HepG2 (cell line): ENCODE measurements at regions not wholly inside any gene's neighbourhood (a gene's known extent, or its start where the extent isn't known, plus 50 kb on each side); places are given as distances from the start of the nearest gene placed in this dataset.
A peak's percentile ranks its signal among the peaks of the same experiment; 100 is the strongest.

Experiments
- ATAC-seq: fragments of 200-7000 bp; cut with Tn5 transposase; 3 replicates; pipeline ENCODE4 v1.9.1; 2020; ENCODE audit warnings: mild to moderate bottlenecking, moderate library complexity
- BruUV-seq: library from RNA; stranded (reverse); fragments of 400-500 nt; replicated peaks from 2 replicates; lab custom pipeline; 2021; lab: Mats Ljungman, UMichigan
- CTCF ChIA-PET: fragments of 300-600 bp; formaldehyde crosslinking; extraction: SDS; loops from one replicate; lab custom pipeline; 2021; ENCODE audit warnings: low total read pairs, inconsistent platforms, low intra/inter-chr PET ratio; lab: Yijun Ruan, JAX
- POLR2A ChIA-PET: fragments of 350-600 bp; sonication (Branson Sonifier 250); formaldehyde crosslinking; loops from one replicate; lab custom pipeline; 2020; ENCODE audit warnings: antibody characterized with exemption, inconsistent platforms; lab: Yijun Ruan, JAX
- DNase-seq: peaks from one replicate; pipeline ENCODE4 v3.0.0-alpha.2; 2015; ENCODE audit warnings: low spot score
- FAIRE-seq: peaks from 3 replicates; lab custom pipeline; 2011; peaks lifted over from hg19 to GRCh38; lab: Jason Lieb, UNC
- H2AFZ ChIP-seq: one replicate; pipeline ENCODE4 v1.6.1; 2011; ENCODE audit warnings: low read length, inconsistent platforms
- H3K27ac ChIP-seq: fragments of 300-600 bp; 3 replicates; pipeline ENCODE4 v1.8.0; 2011; ENCODE audit warnings: mixed run types, mild to moderate bottlenecking, mixed read lengths, low read length, inconsistent platforms; ENCODE audit not compliant: insufficient read depth; ENCODE audit errors: extremely low read length
- H3K27me3 ChIP-seq, 2 experiments: fragments of 200-600 bp in 1 of 2; 2 replicates in 1 of 2; 3 replicates in 1 of 2; pipeline versions ENCODE4 v1.6.0 to v1.8.0; 2011; ENCODE audit warnings: low read length in 2 of 2, mild to moderate bottlenecking in 2 of 2, moderate library complexity in 2 of 2, inconsistent platforms in 1 of 2; ENCODE audit not compliant: insufficient read depth in 2 of 2, control insufficient read depth in 1 of 2
- H3K36me3 ChIP-seq, 2 experiments: fragments of 200-600 bp in 1 of 2; replicated peaks in 1 of 2; 2 replicates in 1 of 2; 3 replicates in 1 of 2; pipeline versions ENCODE4 v1.5.1 to v1.8.0; 2011; ENCODE audit warnings: low read length in 2 of 2, inconsistent platforms in 1 of 2; ENCODE audit not compliant: insufficient read depth in 2 of 2, control insufficient read depth in 1 of 2
- H3K4me1 ChIP-seq: 2 replicates; pipeline ENCODE4 v1.5.1; 2012; ENCODE audit warnings: low read length, inconsistent platforms; ENCODE audit not compliant: insufficient read depth
- H3K4me2 ChIP-seq: 2 replicates; pipeline ENCODE4 v1.6.0; 2011; ENCODE audit warnings: low read depth, low read length, inconsistent platforms
- H3K4me3 ChIP-seq, 3 experiments: fragments of 200-600 bp in 1 of 3; sonication (generic), shearing (Covaris generic) in 1 of 3; replicated peaks in 1 of 3; 2 replicates each; pipeline ENCODE4 v1.5.1; 2011 to 2016; ENCODE audit warnings: low read length in 3 of 3, inconsistent platforms in 2 of 3, low read depth in 2 of 3, mild to moderate bottlenecking in 2 of 3, control low read depth in 1 of 3, mixed read lengths in 1 of 3; ENCODE audit not compliant: insufficient read depth in 1 of 3
- H3K79me2 ChIP-seq: one replicate; pipeline ENCODE4 v1.6.1; 2011; ENCODE audit warnings: low read length, inconsistent platforms; ENCODE audit not compliant: insufficient read depth
- H3K9ac ChIP-seq: 2 replicates; pipeline ENCODE4 v1.6.0; 2011; ENCODE audit warnings: mild to moderate bottlenecking, low read depth, low read length, inconsistent platforms; ENCODE audit not compliant: insufficient read depth
- H3K9me3 ChIP-seq: 2 replicates; pipeline ENCODE4 v1.5.1; 2012; ENCODE audit warnings: mild to moderate bottlenecking, low read length
- H4K20me1 ChIP-seq: 2 replicates; pipeline ENCODE4 v1.6.0; 2011; ENCODE audit warnings: inconsistent platforms, mild to moderate bottlenecking, low read length, moderate library complexity; ENCODE audit not compliant: insufficient read depth
- CBFB ChIP-seq: sonication (generic); formaldehyde crosslinking; IDR thresholded peaks from 2 replicates; pipeline ENCODE4 v1.4.0; 2020; ENCODE audit warnings: missing genetic modification reagents
- GABPB1 ChIP-seq: IDR thresholded peaks from 2 replicates; pipeline ENCODE4 v1.6.1; 2016; ENCODE audit warnings: mild to moderate bottlenecking, missing genetic modification reagents, moderate library complexity, missing compliant biosample characterization
- HNF4A ChIP-seq: sonication (generic); formaldehyde crosslinking; IDR thresholded peaks from 2 replicates; pipeline ENCODE4 v1.4.0; 2020; ENCODE audit warnings: missing genetic modification reagents
- KDM2A ChIP-seq: sonication (generic); formaldehyde crosslinking; IDR thresholded peaks from 2 replicates; pipeline ENCODE4 v1.4.0; 2020; ENCODE audit warnings: low read depth, missing genetic modification reagents, borderline replicate concordance
- KLF15 ChIP-seq: sonication (generic); formaldehyde crosslinking; IDR thresholded peaks from 2 replicates; pipeline ENCODE4 v1.8.1; 2023; ENCODE audit warnings: borderline replicate concordance, mild to moderate bottlenecking, inconsistent platforms, missing genetic modification reagents, mixed read lengths
- MAFF ChIP-seq: IDR thresholded peaks from 2 replicates; pipeline ENCODE4 v1.6.1; 2011; ENCODE audit warnings: low read depth, low read length, improper control_type of control experiment
- NFE2L2 ChIP-seq: fragments of 150-350 bp; IDR thresholded peaks from 2 replicates; pipeline ENCODE4 v1.6.1; 2014; ENCODE audit warnings: low read length
- RBAK ChIP-seq: sonication (generic); formaldehyde crosslinking; IDR thresholded peaks from 2 replicates; pipeline ENCODE4 v1.5.1; 2020; ENCODE audit warnings: mild to moderate bottlenecking, missing genetic modification reagents
- SIN3B ChIP-seq: fragments of 150-350 bp; IDR thresholded peaks from 2 replicates; pipeline ENCODE4 v1.6.1; 2014; ENCODE audit warnings: low read length
- XRCC5 ChIP-seq: fragments of 200-400 bp; formaldehyde crosslinking; optimal IDR thresholded peaks from 2 replicates; pipeline ENCODE3; 2017; ENCODE audit warnings: mild to moderate bottlenecking, low read length
- YY1 ChIP-seq: IDR thresholded peaks from 2 replicates; pipeline ENCODE4 v1.6.1; 2011; ENCODE audit warnings: low read length, low read depth, moderate library complexity, mild to moderate bottlenecking; ENCODE audit not compliant: insufficient read depth, insufficient replicate concordance
- ZNF263 ChIP-seq: sonication (generic); formaldehyde crosslinking; IDR thresholded peaks from 2 replicates; pipeline ENCODE4 v1.4.0; 2020; ENCODE audit warnings: missing genetic modification reagents
- ZNF468 ChIP-seq: sonication (generic); formaldehyde crosslinking; IDR thresholded peaks from 2 replicates; pipeline ENCODE4 v1.8.0; 2022; ENCODE audit warnings: mild to moderate bottlenecking, moderate library complexity, missing genetic modification reagents
- WGBS: methylation state at CpG from one replicate; pipeline ENCODE4 v1.1.6; 2017; ENCODE audit warnings: low lambda C conversion rate; 5-methylcytosine and 5-hydroxymethylcytosine counted together
- in situ Hi-C: cut with HindIII; loops from 2 replicates; pipeline ENCODE4 v1.10.0; 2017; ENCODE audit warnings: low pct_unique_long_range_greater_than_20kb; ENCODE audit not compliant: extremely low pct_ligation_motif_present
- intact Hi-C: fragments of 100-400 bp; cut with micrococcal nuclease; formaldehyde crosslinking; loops from one replicate; pipeline ENCODE4 v1.10.0; 2022; ENCODE audit not compliant: unreplicated experiment
- TF ChIP-seq, protein P1 (sequence below): IDR thresholded peaks from 2 replicates; pipeline ENCODE4 v1.6.1; 2016; ENCODE audit warnings: missing compliant biosample characterization, missing genetic modification reagents, borderline replicate concordance

DNA sequence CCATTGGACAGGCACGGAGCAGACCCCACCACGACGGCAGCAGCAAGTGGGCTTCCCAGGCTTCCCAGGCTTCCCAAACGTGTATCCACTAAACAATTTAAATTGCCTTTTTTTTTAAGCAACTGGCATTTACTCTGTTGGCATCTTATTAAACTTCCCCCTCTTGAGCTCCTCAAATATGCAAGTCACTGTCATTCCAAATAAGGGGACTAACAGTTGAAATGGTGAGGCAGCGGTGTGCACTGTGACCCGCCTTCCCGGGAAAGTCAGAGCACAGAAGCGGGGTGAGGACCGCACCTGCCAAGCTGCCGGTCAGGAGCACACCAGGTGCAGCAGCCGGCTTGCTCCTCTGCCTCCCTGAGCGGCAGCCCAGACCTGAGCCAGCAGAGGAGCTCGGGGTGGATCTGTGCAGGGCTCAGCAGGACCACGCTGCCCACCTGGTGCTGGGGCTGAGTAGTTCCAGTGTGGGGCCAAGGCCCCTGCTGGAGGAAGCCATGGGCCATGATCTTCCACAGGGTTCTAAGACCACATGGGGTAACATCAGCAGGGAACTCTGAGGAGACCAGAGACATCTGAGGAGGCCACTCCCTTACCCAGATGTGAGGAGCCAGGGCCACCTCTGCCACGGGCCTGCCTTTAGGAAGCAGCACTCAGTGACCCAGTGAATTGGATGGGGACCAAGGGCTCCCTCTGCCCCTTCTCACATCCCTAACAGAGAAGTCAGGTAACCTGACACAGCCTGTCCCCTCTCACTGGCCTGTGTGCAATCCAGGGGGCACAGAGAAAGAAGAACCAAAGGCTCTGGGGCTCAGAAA is 245.4 kb downstream of the NPHP4 start:
- POLR2A ChIA-PET = no interaction called here
- no peak overlapping the region for H3K27ac ChIP-seq
- no peak for ATAC-seq
- no peak overlapping the region for H3K4me3 ChIP-seq
- intact Hi-C loops = loop anchor here (5.0 to 10.0 kb wide), 2 partner anchors 110 to 228 kb away; no protein-coding TSS in a partner anchor
- no peak for TF ChIP-seq SIN3B
- no peak for TF ChIP-seq RBAK (CRISPR knock-in tag)
- TF ChIP-seq NFE2L2 = peak; percentile 66
- no peak for TF ChIP-seq ZNF468 (CRISPR knock-in tag)
- no peak for TF ChIP-seq MAFF
- TF ChIP-seq, all 625 proteins: peak for 1
- Histone ChIP-seq H3K9me3 (no peaks in the 10 kb centered on the region), H3K4me1 (peaks cover 8% of the 10 kb centered on the region; the same call in 1 of the 2 replicates), H3K27me3 (peaks cover 3 to 69% of the 10 kb centered on the region in 2 experiments; a peak in 4 of 5 replicates), H3K9ac (no peak overlapping the region), H3K36me3 (no peaks in the 10 kb centered on the region), H3K4me2 (no peak overlapping the region), H2AFZ (no peak overlapping the region), H4K20me1 (peaks cover 7% of the 10 kb centered on the region; the same call in 1 of the 2 replicates), H3K79me2 (no peaks in the 10 kb centered on the region)
- 5% methylated on average over 8 of the region's 15 CpGs for WGBS
- no peak for FAIRE-seq
- CTCF ChIA-PET = interaction anchor here (0.9 to 2.1 kb wide), 3 partner anchors 106 to 237 kb away, joined by 3 to 14 read pairs (median 3); no protein-coding TSS in a partner anchor
- no TSS peak for BruUV-seq
- in situ Hi-C loops = loop anchor here (5.0 to 10.0 kb wide), 2 partner anchors 228 to 235 kb away; no protein-coding TSS in a partner anchor
- DNase-seq = no peak

DNA sequence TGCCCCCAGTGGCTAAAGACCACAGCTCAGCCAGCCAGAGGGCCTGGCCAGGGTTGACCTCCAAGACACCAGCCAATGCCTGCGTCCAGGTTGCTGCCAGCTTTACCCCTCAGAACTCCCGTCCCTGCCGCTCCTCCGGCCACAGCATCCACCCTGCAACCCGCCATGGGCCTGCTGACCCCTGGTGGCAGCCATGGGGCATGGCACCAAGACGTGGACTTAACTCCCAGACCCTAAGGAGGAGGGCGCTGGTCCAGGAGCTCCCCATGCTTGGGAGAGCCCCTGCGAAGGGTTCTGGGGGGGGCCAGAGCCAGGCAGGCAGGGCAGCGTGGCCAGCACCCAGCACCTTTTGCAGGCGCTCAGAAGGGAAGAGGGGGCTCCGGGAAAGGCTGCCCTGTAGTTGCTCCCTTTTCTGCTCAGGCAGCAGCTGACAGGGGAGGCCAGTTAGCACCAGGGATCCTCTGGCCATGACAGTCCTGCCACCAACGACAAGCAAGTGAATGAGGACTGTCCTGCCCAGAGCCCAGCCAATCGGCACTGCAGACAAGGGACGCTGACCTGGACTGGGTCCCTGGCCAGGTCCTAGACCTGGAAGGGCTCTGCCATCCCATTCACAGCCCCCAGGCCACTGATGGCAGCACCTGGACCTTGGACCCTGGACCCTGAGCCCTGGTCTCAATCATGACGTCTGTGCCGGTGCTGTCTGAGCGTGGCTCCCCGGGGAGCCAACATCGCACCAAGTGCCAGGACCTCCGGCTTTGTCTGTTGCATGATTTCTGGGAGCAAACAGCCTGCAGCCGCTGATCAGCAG is 246.2 kb downstream of the NPHP4 start:
- POLR2A ChIA-PET = no interaction called here
- intact Hi-C loops (loop anchor here (5.0 to 10.0 kb wide), 2 partner anchors 109 to 229 kb away; no protein-coding TSS in a partner anchor), in situ Hi-C loops (loop anchor here (5.0 to 10.0 kb wide), 2 partner anchors 229 to 234 kb away; no protein-coding TSS in a partner anchor)
- TF ChIP-seq CBFB = 0 out of 2 replicates have a peak, but pooled peaks have one; percentile 29
- TF ChIP-seq, protein P1, sequence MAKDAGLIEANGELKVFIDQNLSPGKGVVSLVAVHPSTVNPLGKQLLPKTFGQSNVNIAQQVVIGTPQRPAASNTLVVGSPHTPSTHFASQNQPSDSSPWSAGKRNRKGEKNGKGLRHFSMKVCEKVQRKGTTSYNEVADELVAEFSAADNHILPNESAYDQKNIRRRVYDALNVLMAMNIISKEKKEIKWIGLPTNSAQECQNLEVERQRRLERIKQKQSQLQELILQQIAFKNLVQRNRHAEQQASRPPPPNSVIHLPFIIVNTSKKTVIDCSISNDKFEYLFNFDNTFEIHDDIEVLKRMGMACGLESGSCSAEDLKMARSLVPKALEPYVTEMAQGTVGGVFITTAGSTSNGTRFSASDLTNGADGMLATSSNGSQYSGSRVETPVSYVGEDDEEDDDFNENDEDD = peak; percentile 41; the same call in 1 of the 2 replicates
- peak; percentile 60 for TF ChIP-seq XRCC5
- peak; percentile 63 for TF ChIP-seq KDM2A (CRISPR knock-in tag)
- peak; percentile 31; the same call in 1 of the 2 replicates for TF ChIP-seq GABPB1 (CRISPR knock-in tag)
- TF ChIP-seq HNF4A (CRISPR knock-in tag) = 0 out of 2 replicates have a peak, but pooled peaks have one; percentile 36
- TF ChIP-seq ZNF263 = peak; percentile 57
- no peak for TF ChIP-seq KLF15
- peak; percentile 25 for TF ChIP-seq YY1

More for the DNA sequence above, 246.2 kb downstream of the NPHP4 start:
- Histone ChIP-seq H4K20me1 (peaks cover 7% of the 10 kb centered on the region; the same call in 1 of the 2 replicates), H3K36me3 (no peaks in the 10 kb centered on the region), H3K4me2 (no peak overlapping the region), H3K79me2 (no peaks in the 10 kb centered on the region), H3K9ac (no peak overlapping the region), H2AFZ (no peak overlapping the region), H3K27ac (no peak overlapping the region), H3K4me3 (no peak overlapping the region), H3K4me1 (peaks cover 8% of the 10 kb centered on the region; the same call in 1 of the 2 replicates), H3K9me3 (no peaks in the 10 kb centered on the region), H3K27me3 (peaks cover 3 to 65% of the 10 kb centered on the region in 2 experiments; a peak in 4 of 5 replicates)
- 0% methylated on average over 6 of the region's 21 CpGs for WGBS
- FAIRE-seq (peak; percentile 47), DNase-seq (peak; percentile 52), ATAC-seq (peak; percentile 91)
- BruUV-seq = no TSS peak
- CTCF ChIA-PET = interaction anchor here (0.9 to 2.1 kb wide), 3 partner anchors 105 to 236 kb away, joined by 3 to 14 read pairs (median 3); no protein-coding TSS in a partner anchor
